B cell (primary cell): ENCODE measurements at regions not wholly inside any gene's neighbourhood (a gene's known extent, or its start where the extent isn't known, plus 50 kb on each side); places are given as distances from the start of the nearest gene placed in this dataset.
"Not testable (repeated sequence)": the region's sequence is repeated elsewhere in the genome, so short reads cannot be mapped to it uniquely, and the experiment has no call there.

Source experiments
- ATAC-seq: fragments of 200-7000 bp; cut with Tn5 transposase; one replicate; pipeline ENCODE4 v1.10.0; 2021; ENCODE audit warnings: low read depth, mild to moderate bottlenecking, moderate number of reproducible peaks, moderate library complexity
- CTCF ChIA-PET: fragments of 350-600 bp; sonication (Branson Sonifier 250); formaldehyde crosslinking; loops from one replicate; lab custom pipeline; 2021; ENCODE audit warnings: antibody characterized with exemption, inconsistent platforms; lab: Charles Lee
- POLR2A ChIA-PET: fragments of 350-600 bp; sonication (Branson Sonifier 250); formaldehyde crosslinking; loops from one replicate; lab custom pipeline; 2021; ENCODE audit warnings: antibody characterized with exemption; lab: Charles Lee
- DNase-seq: peaks from one replicate; pipeline ENCODE4 v3.0.0; 2013
- H2AFZ ChIP-seq: 2 replicates; pipeline ENCODE4 v1.6.1; 2012; ENCODE audit warnings: mild to moderate bottlenecking, low read depth, low read length; ENCODE audit not compliant: insufficient read depth, poor library complexity, severe bottlenecking
- H3K27ac ChIP-seq, 2 donors: 1 replicate in 1 of 2; 2 replicates in 1 of 2; pipeline ENCODE4 v1.5.1; 2012 to 2013; ENCODE audit warnings: low read length in 2 of 2, mild to moderate bottlenecking in 2 of 2, moderate library complexity in 1 of 2
- H3K27me3 ChIP-seq, 4 experiments: fragments of 200-600 bp in 1 of 4; sonication (generic) in 1 of 4; replicated peaks in 1 of 4; 1 replicate in 2 of 4; 2 replicates in 2 of 4; pipeline versions ENCODE4 v1.6.1 to v1.7.0; 2013 to 2016; ENCODE audit warnings: low read length in 3 of 4, mild to moderate bottlenecking in 2 of 4, mixed read lengths in 1 of 4, moderate library complexity in 1 of 4; ENCODE audit not compliant: insufficient read depth in 4 of 4, control insufficient read depth in 3 of 4; ENCODE audit errors: control extremely low read depth in 1 of 4
- H3K36me3 ChIP-seq, 2 experiments: replicated peaks in 1 of 2; 1 replicate in 1 of 2; 2 replicates in 1 of 2; pipeline versions ENCODE4 v1.6.1 to v1.7.1; 2013; ENCODE audit warnings: low read length in 1 of 2; ENCODE audit not compliant: insufficient read depth in 2 of 2, control insufficient read depth in 1 of 2; ENCODE audit errors: control extremely low read depth in 1 of 2, extremely low read depth in 1 of 2
- H3K4me1 ChIP-seq, 2 donors: fragments of 200-600 bp in 1 of 2; sonication (generic) in 1 of 2; 1 replicate in 1 of 2; 2 replicates in 1 of 2; pipeline versions ENCODE4 v1.5.1 to v1.6.1; 2013 to 2017; ENCODE audit warnings: low read length in 2 of 2; ENCODE audit not compliant: control insufficient read depth in 2 of 2, insufficient read depth in 2 of 2
- H3K4me2 ChIP-seq: replicated peaks from 2 replicates; pipeline ENCODE3; 2012; ENCODE audit warnings: mild to moderate bottlenecking, low read depth, low read length; ENCODE audit not compliant: poor library complexity, severe bottlenecking
- H3K4me3 ChIP-seq, 5 experiments: fragments of 200-600 bp in 1 of 5; sonication (generic) in 1 of 5; 1 replicate in 3 of 5; 2 replicates in 2 of 5; pipeline versions ENCODE4 v1.5.1 to v1.7.0; 2011 to 2016; ENCODE audit warnings: low read length in 4 of 5, mild to moderate bottlenecking in 4 of 5, low read depth in 2 of 5, control low read depth in 1 of 5, moderate library complexity in 1 of 5; ENCODE audit not compliant: insufficient read depth in 1 of 5; ENCODE audit errors: control extremely low read depth in 1 of 5, extremely low read depth in 1 of 5
- H3K79me2 ChIP-seq: fragments of 200-600 bp; sonication (generic); one replicate; pipeline ENCODE4 v1.6.0; 2016; ENCODE audit warnings: low read length; ENCODE audit not compliant: control insufficient read depth, insufficient read depth
- H3K9ac ChIP-seq: fragments of 200-600 bp; sonication (generic); 2 replicates; pipeline ENCODE4 v1.6.1; 2017; ENCODE audit warnings: mild to moderate bottlenecking, low read length, moderate library complexity
- H3K9me3 ChIP-seq, 3 donors: one replicate each; pipeline versions ENCODE4 v1.6.1 to v1.7.1; 2013; ENCODE audit warnings: low read length in 2 of 3; ENCODE audit not compliant: control insufficient read depth in 2 of 3, insufficient read depth in 1 of 3; ENCODE audit errors: control extremely low read depth in 1 of 3
- H4K20me1 ChIP-seq: 2 replicates; pipeline ENCODE4 v1.6.0; 2012; ENCODE audit warnings: mild to moderate bottlenecking, low read length; ENCODE audit not compliant: insufficient read depth, control insufficient read depth, poor library complexity, severe bottlenecking
- H3K27ac Mint-ChIP-seq: one replicate; pipeline ENCODE4 v1.8.0; 2021; ENCODE audit warnings: mixed read lengths
- H3K27me3 Mint-ChIP-seq: one replicate; pipeline ENCODE4 v1.8.0; 2021; ENCODE audit warnings: mixed read lengths
- H3K4me1 Mint-ChIP-seq: one replicate; pipeline ENCODE4 v1.8.0; 2021; ENCODE audit warnings: mixed read lengths
- H3K4me3 Mint-ChIP-seq: one replicate; pipeline ENCODE4 v1.8.0; 2021; ENCODE audit warnings: mixed read lengths
- H3K9me3 Mint-ChIP-seq: one replicate; pipeline ENCODE4 v1.8.0; 2022; ENCODE audit warnings: mixed read lengths; ENCODE audit not compliant: insufficient read depth
- CTCF ChIP-seq: fragments of 200-600 bp; IDR thresholded peaks from one replicate; pipeline ENCODE4 v1.8.0; 2022; ENCODE audit warnings: antibody characterized with exemption, mild to moderate bottlenecking
- EZH2 ChIP-seq: IDR thresholded peaks from 2 replicates; pipeline ENCODE4 v1.6.1; 2012; ENCODE audit warnings: borderline replicate concordance, low read depth, mild to moderate bottlenecking, moderate library complexity, low read length; ENCODE audit not compliant: insufficient read depth, poor library complexity, severe bottlenecking
- WGBS: methylation state at CpG from one replicate; pipeline ENCODE4 v1.1.5; 2013; ENCODE audit warnings: missing lambda C conversion rate; ENCODE audit not compliant: insufficient coverage; 5-methylcytosine and 5-hydroxymethylcytosine counted together
- intact Hi-C: fragments of 100-400 bp; cut with micrococcal nuclease; formaldehyde crosslinking; loops from one replicate; pipeline ENCODE4 v1.10.0; 2022

- Histone ChIP-seq H3K4me3 (no peak overlapping the region), H3K4me1 (no peaks in the 10 kb centered on the region), H3K36me3 (no peaks in the 10 kb centered on the region), H4K20me1 (no peaks in the 10 kb centered on the region), H3K27ac (no peak overlapping the region), H3K9me3 (peaks cover 0 to 2% (median 0%) of the 10 kb centered on the region in 3 donors), H3K79me2 (no peaks in the 10 kb centered on the region), H3K27me3 (no peaks in the 10 kb centered on the region), H2AFZ (no peak overlapping the region), H3K4me2 (no peak overlapping the region), H3K9ac (no peak overlapping the region)
- H3K27ac Mint-ChIP-seq: no peak overlapping the region
- TF ChIP-seq EZH2: no peak
- TF ChIP-seq CTCF: no peak
- no peaks in the 10 kb centered on the region for H3K9me3 Mint-ChIP-seq
- intact Hi-C loops: no loop called here
- no peak for ATAC-seq
- CTCF ChIA-PET: no interaction called here
- POLR2A ChIA-PET: no interaction called here
- H3K27me3 Mint-ChIP-seq: peaks cover 12% of the 10 kb centered on the region
- WGBS: 31% methylated on average over 1 of the region's 1 CpG
- no peak for DNase-seq
- no peaks in the 10 kb centered on the region for H3K4me1 Mint-ChIP-seq
- H3K4me3 Mint-ChIP-seq: no peak overlapping the region
Measured at GRCh38 chr15:38849046-38849445, 284.4 kb upstream of the RASGRP1 start.

GRCh38 chr15:38852188-38852587 is 287.6 kb upstream of the RASGRP1 start:
- ATAC-seq, H4K20me1 ChIP-seq, H3K27me3 Mint-ChIP-seq, POLR2A ChIA-PET, CTCF ChIA-PET, H3K27ac Mint-ChIP-seq, H3K4me2 ChIP-seq, intact Hi-C loops, H2AFZ ChIP-seq, H3K4me3 Mint-ChIP-seq, H3K9me3 ChIP-seq, H3K9ac ChIP-seq, H3K27me3 ChIP-seq, H3K36me3 ChIP-seq, H3K4me3 ChIP-seq, H3K27ac ChIP-seq, H3K9me3 Mint-ChIP-seq, H3K79me2 ChIP-seq, DNase-seq, H3K4me1 ChIP-seq, H3K4me1 Mint-ChIP-seq: not testable (repeated sequence)
- WGBS: no CpG with 5 or more reads among the region's 1 CpG
